H1 (cell line): ENCODE measurements at regions not wholly inside any gene's neighbourhood (a gene's known extent, or its start where the extent isn't known, plus 50 kb on each side); places are given as distances from the start of the nearest gene placed in this dataset.
"Not testable (repeated sequence)": the region's sequence is repeated elsewhere in the genome, so short reads cannot be mapped to it uniquely, and the experiment has no call there.

Experiments
- BACH1 ChIP-seq: IDR thresholded peaks from 2 replicates; pipeline ENCODE4 v1.6.1; 2012; ENCODE audit warnings: low read length, improper control_type of control experiment
- BCL11A ChIP-seq, 2 experiments: IDR thresholded peaks; one replicate each; pipeline ENCODE4 v1.6.1; 2011; ENCODE audit warnings: low read depth in 2 of 2, low read length in 2 of 2, mild to moderate bottlenecking in 2 of 2
- CBX8 ChIP-seq: fragments of 300-800, 300-1000 bp; sonication (generic); IDR thresholded peaks from 2 replicates; pipeline ENCODE4 v1.7.1; 2016; ENCODE audit warnings: low read depth, low read length, borderline replicate concordance
- CHD7 ChIP-seq: fragments of 300-600 bp; sonication (generic); IDR thresholded peaks from 2 replicates; pipeline ENCODE4 v1.7.1; 2012; ENCODE audit warnings: low read length, moderate library complexity, mild to moderate bottlenecking, inconsistent platforms; ENCODE audit not compliant: insufficient replicate concordance
- CTCF ChIP-seq, 3 experiments: IDR thresholded peaks; 1 replicate in 2 of 3; 2 replicates in 1 of 3; pipeline versions ENCODE4 v1.5.1 to v1.6.1; 2011; ENCODE audit warnings: low read length in 3 of 3, mild to moderate bottlenecking in 3 of 3, inconsistent platforms in 2 of 3, low read depth in 1 of 3, moderate library complexity in 1 of 3; ENCODE audit not compliant: insufficient read depth in 1 of 3; ENCODE audit errors: control extremely low read depth in 1 of 3
- EP300 ChIP-seq, 2 experiments: IDR thresholded peaks; 1 replicate in 1 of 2; 2 replicates in 1 of 2; pipeline ENCODE4 v1.6.1; 2011 to 2012; ENCODE audit warnings: low read depth in 2 of 2, low read length in 2 of 2, mild to moderate bottlenecking in 2 of 2, borderline replicate concordance in 1 of 2, inconsistent platforms in 1 of 2, moderate library complexity in 1 of 2
- GABPA ChIP-seq: IDR thresholded peaks from 2 replicates; pipeline ENCODE4 v1.6.1; 2011; ENCODE audit warnings: mild to moderate bottlenecking, low read length, moderate library complexity, borderline replicate concordance; ENCODE audit not compliant: insufficient read depth
- JUN ChIP-seq: IDR thresholded peaks from 2 replicates; pipeline ENCODE4 v1.6.1; 2011; ENCODE audit warnings: low read depth, mild to moderate bottlenecking, improper control_type of control experiment, low read length
- POLR2A ChIP-seq, 2 experiments: IDR thresholded peaks; 1 replicate in 1 of 2; 2 replicates in 1 of 2; pipeline ENCODE4 v1.6.1; 2011; ENCODE audit warnings: low read depth in 2 of 2, low read length in 2 of 2, mild to moderate bottlenecking in 2 of 2; ENCODE audit errors: control extremely low read depth in 1 of 2
- POLR2AphosphoS5 ChIP-seq: IDR thresholded peaks from 2 replicates; pipeline ENCODE4 v1.6.1; 2011; ENCODE audit warnings: low read depth, low read length
- SIN3A ChIP-seq, 2 experiments: IDR thresholded peaks in 1 of 2; conservative IDR thresholded peaks in 1 of 2; 2 replicates each; pipeline ENCODE4 v1.6.1; 2011 to 2012; ENCODE audit warnings: low read length in 2 of 2, improper control_type of control experiment in 1 of 2, low read depth in 1 of 2, mild to moderate bottlenecking in 1 of 2
- SP1 ChIP-seq: IDR thresholded peaks from 2 replicates; pipeline ENCODE4 v1.6.1; 2011; ENCODE audit warnings: low read depth, low read length
- TAF7 ChIP-seq: optimal IDR thresholded peaks from 2 replicates; pipeline ENCODE3; 2011; ENCODE audit warnings: low read depth, mild to moderate bottlenecking, inconsistent platforms, low read length, moderate library complexity, borderline replicate concordance

GRCh38 chrX:117392360-117392759, 724.2 kb downstream of the KLHL13 start:
- not testable (repeated sequence) for TF ChIP-seq JUN; CTCF (IDR thresholded peaks at IDR 0.05; ENCODE audit: control extremely low read depth in 1 of 3, insufficient read depth in 1 of 3, low read depth in 1 of 3, low read length in 3 of 3); TAF7; BCL11A (IDR thresholded peaks at IDR 0.05; ENCODE audit: low read depth in 2 of 2, low read length in 2 of 2); CHD7; CBX8; SP1; SIN3A (conservative IDR thresholded peaks at IDR 0.05 in 1 of 2, IDR thresholded peaks at IDR 0.05 in 1 of 2; ENCODE audit: low read depth in 1 of 2, low read length in 2 of 2); POLR2AphosphoS5; GABPA; POLR2A (IDR thresholded peaks at IDR 0.05; ENCODE audit: control extremely low read depth in 1 of 2, low read depth in 2 of 2, low read length in 2 of 2); EP300 (IDR thresholded peaks at IDR 0.05; ENCODE audit: borderline replicate concordance in 1 of 2, low read depth in 2 of 2, low read length in 2 of 2); BACH1
